H1 (cell line): ENCODE measurements at regions not wholly inside any gene's neighbourhood (a gene's known extent, or its start where the extent isn't known, plus 50 kb on each side); places are given as distances from the start of the nearest gene placed in this dataset.

Experiments used
- CTCF ChIA-PET: fragments of 300-600 bp; sonication (Branson Sonifier 250); formaldehyde crosslinking; loops from one replicate; lab custom pipeline; 2021; ENCODE audit not compliant: partially characterized antibody; lab: Charles Lee
- POLR2A ChIA-PET: fragments of 300-600 bp; sonication (Branson Sonifier 250); formaldehyde crosslinking; loops from one replicate; lab custom pipeline; 2021; ENCODE audit warnings: inconsistent platforms; ENCODE audit not compliant: partially characterized antibody; lab: Charles Lee
- DNase-seq, 2 experiments: peaks; one replicate each; pipeline versions ENCODE4 v3.0.0 to v3.0.0-alpha.2; 2010 to 2022; ENCODE audit warnings: low spot score in 2 of 2, low read depth in 1 of 2, mixed read lengths in 1 of 2
- FAIRE-seq: peaks from 2 replicates; lab custom pipeline; 2011; peaks lifted over from hg19 to GRCh38; lab: Jason Lieb, UNC
- H2AFZ ChIP-seq: 2 replicates; pipeline ENCODE4 v1.8.1; 2012; ENCODE audit warnings: low read length, inconsistent platforms
- H2AK5ac ChIP-seq: 2 replicates; pipeline ENCODE4 v1.6.1; 2013; ENCODE audit warnings: low read depth, low read length
- H2BK120ac ChIP-seq: replicated peaks from 2 replicates; pipeline ENCODE3; 2013; ENCODE audit warnings: low read depth, low read length, inconsistent platforms
- H2BK12ac ChIP-seq: 2 replicates; pipeline ENCODE4 v1.6.1; 2013; ENCODE audit warnings: low read depth, low read length
- H2BK15ac ChIP-seq: 2 replicates; pipeline ENCODE4 v1.6.1; 2013; ENCODE audit warnings: low read length
- H2BK20ac ChIP-seq: 2 replicates; pipeline ENCODE4 v1.6.1; 2013; ENCODE audit warnings: low read length
- H2BK5ac ChIP-seq: 2 replicates; pipeline ENCODE4 v1.6.1; 2013; ENCODE audit warnings: low read depth, low read length
- H3K14ac ChIP-seq: 2 replicates; pipeline ENCODE4 v1.6.1; 2013; ENCODE audit warnings: inconsistent platforms; ENCODE audit not compliant: insufficient read length
- H3K18ac ChIP-seq: 2 replicates; pipeline ENCODE4 v1.6.1; 2013; ENCODE audit warnings: low read length; ENCODE audit errors: extremely low read depth
- H3K23ac ChIP-seq: 2 replicates; pipeline ENCODE4 v1.6.1; 2013; ENCODE audit warnings: inconsistent platforms; ENCODE audit not compliant: insufficient read length
- H3K23me2 ChIP-seq: 2 replicates; pipeline ENCODE4 v1.6.1; 2013; ENCODE audit warnings: low read depth, low read length
- H3K27ac ChIP-seq: 2 replicates; pipeline ENCODE4 v1.6.1; 2011; ENCODE audit warnings: low read depth, low read length, inconsistent platforms
- H3K27me3 ChIP-seq, 4 experiments: replicated peaks in 1 of 4; 1 replicate in 1 of 4; 2 replicates in 3 of 4; pipeline versions ENCODE4 v1.6.1 to v1.8.1; 2011 to 2013; ENCODE audit warnings: low read length in 3 of 4, mild to moderate bottlenecking in 3 of 4, inconsistent platforms in 2 of 4, mixed read lengths in 2 of 4, moderate library complexity in 1 of 4; ENCODE audit not compliant: control insufficient read depth in 3 of 4, insufficient read depth in 3 of 4; ENCODE audit errors: extremely low read depth in 1 of 4
- H3K36me3 ChIP-seq, 4 experiments: 2 replicates each; pipeline versions ENCODE4 v1.6.1 to v1.8.1; 2011 to 2013; ENCODE audit warnings: mild to moderate bottlenecking in 4 of 4, low read length in 3 of 4, moderate library complexity in 2 of 4, control low read depth in 1 of 4, inconsistent platforms in 1 of 4; ENCODE audit not compliant: insufficient read depth in 4 of 4, control insufficient read depth in 2 of 4
- H3K4ac ChIP-seq: replicated peaks from 2 replicates; pipeline ENCODE3; 2013; ENCODE audit warnings: low read length, low read depth, mixed read lengths, inconsistent platforms; ENCODE audit not compliant: insufficient read length
- H3K4me1 ChIP-seq, 4 experiments: replicated peaks in 1 of 4; 1 replicate in 1 of 4; 2 replicates in 3 of 4; pipeline versions ENCODE4 v1.6.1 to v1.8.1; 2011 to 2013; ENCODE audit warnings: low read length in 3 of 4, inconsistent platforms in 2 of 4, mixed read lengths in 1 of 4; ENCODE audit not compliant: insufficient read depth in 4 of 4, control insufficient read depth in 3 of 4
- H3K4me2 ChIP-seq, 2 experiments: 2 replicates each; pipeline versions ENCODE4 v1.6.1 to v1.8.1; 2011 to 2013; ENCODE audit warnings: low read depth in 2 of 2, low read length in 2 of 2, control low read depth in 1 of 2, inconsistent platforms in 1 of 2, mild to moderate bottlenecking in 1 of 2; ENCODE audit not compliant: insufficient read depth in 1 of 2
- H3K4me3 ChIP-seq, 4 experiments: fragments of 200-600, 300-600 bp in 1 of 4; sonication (generic), shearing (Covaris generic), sonication (Bioruptor Twin) in 1 of 4; 2 replicates each; pipeline versions ENCODE4 v1.5.1 to v1.8.1; 2011 to 2016; ENCODE audit warnings: low read length in 4 of 4, low read depth in 3 of 4, control low read depth in 2 of 4, inconsistent platforms in 2 of 4, mild to moderate bottlenecking in 2 of 4, mixed read lengths in 1 of 4, moderate library complexity in 1 of 4; ENCODE audit not compliant: insufficient read depth in 2 of 4; ENCODE audit errors: extremely low read depth in 1 of 4
- H3K56ac ChIP-seq: replicated peaks from 2 replicates; pipeline ENCODE3; 2013; ENCODE audit warnings: low read depth, mild to moderate bottlenecking, mixed read lengths, low read length, inconsistent platforms; ENCODE audit not compliant: insufficient read length
- H3K79me1 ChIP-seq: 2 replicates; pipeline ENCODE4 v1.6.1; 2013; ENCODE audit warnings: low read depth, low read length, control low read depth
- H3K79me2 ChIP-seq, 2 experiments: 2 replicates each; pipeline versions ENCODE4 v1.6.1 to v1.8.1; 2012 to 2013; ENCODE audit warnings: low read length in 2 of 2, mild to moderate bottlenecking in 2 of 2, inconsistent platforms in 1 of 2; ENCODE audit not compliant: insufficient read depth in 2 of 2, control insufficient read depth in 1 of 2
- H3K9ac ChIP-seq, 4 experiments: replicated peaks in 1 of 4; 1 replicate in 1 of 4; 2 replicates in 3 of 4; pipeline versions ENCODE4 v1.6.1 to v1.8.1; 2011 to 2013; ENCODE audit warnings: low read depth in 3 of 4, low read length in 3 of 4, control low read depth in 2 of 4, mild to moderate bottlenecking in 2 of 4, moderate library complexity in 2 of 4, inconsistent platforms in 1 of 4; ENCODE audit errors: extremely low read depth in 1 of 4
- H3K9me3 ChIP-seq, 2 experiments: 2 replicates each; pipeline versions ENCODE4 v1.6.1 to v1.8.1; 2012 to 2013; ENCODE audit warnings: mild to moderate bottlenecking in 2 of 2, moderate library complexity in 2 of 2, control low read depth in 1 of 2, inconsistent platforms in 1 of 2, low read depth in 1 of 2, low read length in 1 of 2, mixed read lengths in 1 of 2; ENCODE audit not compliant: insufficient read depth in 2 of 2
- H4K20me1 ChIP-seq, 2 experiments: replicated peaks in 1 of 2; 2 replicates each; pipeline versions ENCODE3 to v1.8.1; 2011 to 2013; ENCODE audit warnings: inconsistent platforms in 2 of 2, low read length in 2 of 2, mild to moderate bottlenecking in 1 of 2; ENCODE audit not compliant: insufficient read depth in 2 of 2, control insufficient read depth in 1 of 2
- H4K5ac ChIP-seq: 2 replicates; pipeline ENCODE4 v1.6.1; 2013; ENCODE audit warnings: low read length, low read depth, mixed read lengths, inconsistent platforms; ENCODE audit not compliant: insufficient read length
- H4K8ac ChIP-seq: 2 replicates; pipeline ENCODE4 v1.8.0; 2013; ENCODE audit warnings: mild to moderate bottlenecking, moderate library complexity, low read length, inconsistent platforms; ENCODE audit not compliant: insufficient read depth; ENCODE audit errors: extremely low read depth
- H4K91ac ChIP-seq: replicated peaks from 2 replicates; pipeline ENCODE3; 2013; ENCODE audit warnings: low read length, mixed read lengths, inconsistent platforms; ENCODE audit not compliant: insufficient read length
- ASH2L ChIP-seq: fragments of 200-600, 300-600 bp; sonication (generic); IDR thresholded peaks from one replicate; pipeline ENCODE4 v1.7.1; 2017; ENCODE audit warnings: low read length
- HDAC6 ChIP-seq: IDR thresholded peaks from one replicate; pipeline ENCODE4 v1.7.1; 2012; ENCODE audit warnings: low read depth, mild to moderate bottlenecking, inconsistent platforms, low read length, moderate library complexity
- MAFK ChIP-seq: IDR thresholded peaks from 2 replicates; pipeline ENCODE4 v1.6.1; 2012; ENCODE audit warnings: low read depth, mild to moderate bottlenecking, improper control_type of control experiment, low read length
- MAX ChIP-seq: IDR thresholded peaks from 2 replicates; pipeline ENCODE4 v1.6.1; 2012; ENCODE audit warnings: inconsistent platforms
- POLR2AphosphoS5 ChIP-seq: IDR thresholded peaks from 2 replicates; pipeline ENCODE4 v1.6.1; 2011; ENCODE audit warnings: low read depth, low read length
- POU5F1 ChIP-seq: IDR thresholded peaks from 2 replicates; pipeline ENCODE4 v1.6.1; 2011; ENCODE audit warnings: low read depth, mild to moderate bottlenecking, low read length, moderate library complexity
- RBBP5 ChIP-seq: IDR thresholded peaks from 2 replicates; pipeline ENCODE4 v1.7.1; 2012; ENCODE audit warnings: low read depth, mild to moderate bottlenecking, inconsistent platforms, low read length, moderate library complexity, borderline replicate concordance
- RFX5 ChIP-seq: IDR thresholded peaks from 2 replicates; pipeline ENCODE4 v1.6.1; 2011; ENCODE audit warnings: low read depth, low read length, improper control_type of control experiment, borderline replicate concordance
- RNF2 ChIP-seq: fragments of 200-900, 300-1000 bp; sonication (generic); IDR thresholded peaks from 2 replicates; pipeline ENCODE4 v1.7.1; 2016; ENCODE audit warnings: borderline replicate concordance, low read depth, mild to moderate bottlenecking, antibody characterized with exemption, low read length; ENCODE audit not compliant: poor library complexity, severe bottlenecking; ENCODE audit errors: missing control alignments
- SIRT6 ChIP-seq: IDR thresholded peaks from one replicate; pipeline ENCODE4 v1.7.1; 2012; ENCODE audit warnings: low read length, inconsistent platforms
- SRF ChIP-seq: IDR thresholded peaks from 2 replicates; pipeline ENCODE4 v1.6.1; 2011; ENCODE audit warnings: mild to moderate bottlenecking, low read depth, low read length, moderate library complexity
- SUZ12 ChIP-seq: fragments of 200-600 bp; sonication (generic); IDR thresholded peaks from 2 replicates; pipeline ENCODE4 v1.6.1; 2012; ENCODE audit warnings: mild to moderate bottlenecking, inconsistent platforms, low read length, moderate library complexity, mixed read lengths
- TAF7 ChIP-seq: optimal IDR thresholded peaks from 2 replicates; pipeline ENCODE3; 2011; ENCODE audit warnings: low read depth, mild to moderate bottlenecking, inconsistent platforms, low read length, moderate library complexity, borderline replicate concordance
- TBP ChIP-seq: IDR thresholded peaks from 2 replicates; pipeline ENCODE4 v1.6.1; 2011; ENCODE audit warnings: low read depth, low read length, improper control_type of control experiment
- TEAD4 ChIP-seq: IDR thresholded peaks from 2 replicates; pipeline ENCODE4 v1.6.1; 2012; ENCODE audit warnings: low read depth, low read length, inconsistent platforms, mixed read lengths
- YY1 ChIP-seq: IDR thresholded peaks from 2 replicates; pipeline ENCODE4 v1.6.1; 2011; ENCODE audit warnings: low read depth, mild to moderate bottlenecking, low read length
- WGBS, 2 experiments: shearing (Covaris generic) in 1 of 2; methylation state at CpG; one replicate each; pipeline versions ENCODE4 v1.1.6 to v1.1.7; 2013 to 2015; ENCODE audit warnings: low lambda C conversion rate in 2 of 2, mixed read lengths in 2 of 2, inconsistent platforms in 1 of 2, low coverage in 1 of 2, missing lambda C conversion rate in 1 of 2; ENCODE audit not compliant: insufficient replicate concordance in 2 of 2, insufficient coverage in 1 of 2, insufficient read length in 1 of 2; ENCODE audit errors: extremely low coverage in 1 of 2, missing lambda C conversion rate in 1 of 2; 5-methylcytosine and 5-hydroxymethylcytosine counted together

- Histone ChIP-seq H4K91ac (no peak overlapping the region), H3K27me3 (no peaks in the 10 kb centered on the region; a peak in 1 of 7 replicates), H4K5ac (no peak overlapping the region), H2BK5ac (no peak overlapping the region), H3K9me3 (no peaks in the 10 kb centered on the region), H3K23ac (no peak overlapping the region), H3K14ac (no peak overlapping the region), H2BK20ac (no peak overlapping the region), H3K4me2 (no peak overlapping the region), H2BK120ac (no peak overlapping the region), H3K23me2 (no peaks in the 10 kb centered on the region), H3K4ac (no peak overlapping the region), H3K18ac (no peak overlapping the region), H3K4me1 (peaks cover 0 to 6% (median 3%) of the 10 kb centered on the region in 4 experiments; a peak in 2 of 7 replicates), H3K79me2 (no peaks in the 10 kb centered on the region), H2BK12ac (no peak overlapping the region), H3K79me1 (no peaks in the 10 kb centered on the region), H4K8ac (no peak overlapping the region), H2BK15ac (no peak overlapping the region), H3K56ac (no peak overlapping the region), H3K9ac (no peak overlapping the region), H3K4me3 (no peak overlapping the region), H4K20me1 (no peaks in the 10 kb centered on the region), H3K27ac (no peak overlapping the region), H3K36me3 (no peaks in the 10 kb centered on the region), H2AFZ (no peak overlapping the region), H2AK5ac (no peak overlapping the region)
- FAIRE-seq (no peak), DNase-seq (no peak)
- CTCF ChIA-PET: no interaction called here
- POLR2A ChIA-PET: no interaction called here
- 96% methylated on average over 6 of the region's 6 CpGs; no CpG with 5 or more reads in 1 of the 2 experiments for WGBS, 2 experiments
- TF ChIP-seq SRF (no peak), RBBP5 (no peak), TEAD4 (no peak), RNF2 (no peak), MAFK (no peak), ASH2L (no peak), RFX5 (no peak), YY1 (no peak), POU5F1 (no peak), TBP (no peak), MAX (no peak), HDAC6 (no peak), POLR2AphosphoS5 (no peak), SIRT6 (no peak), TAF7 (no peak), SUZ12 (no peak)
Measured at GRCh38 chr2:38159191-38159590, 83.2 kb upstream of the CYP1B1 start.
